Chondrocyte (in vitro differentiated cells): ENCODE measurements at regions not wholly inside any gene's neighbourhood (a gene's known extent, or its start where the extent isn't known, plus 50 kb on each side); places are given as distances from the start of the nearest gene placed in this dataset.

Source experiments
- DNase-seq: peaks from one replicate; pipeline ENCODE4 v3.0.0; 2021; ENCODE audit warnings: mixed read lengths, low spot score
- H3K27ac Mint-ChIP-seq: one replicate; pipeline ENCODE4 v1.8.0; 2021; ENCODE audit warnings: mild to moderate bottlenecking, moderate library complexity, mixed read lengths; ENCODE audit not compliant: unreplicated experiment
- H3K27me3 Mint-ChIP-seq: 2 replicates; pipeline ENCODE4 v1.8.0; 2021; ENCODE audit warnings: low read depth, mixed read lengths
- H3K36me3 Mint-ChIP-seq: 2 replicates; pipeline ENCODE4 v1.8.0; 2021; ENCODE audit warnings: low read depth, mixed read lengths
- H3K4me1 Mint-ChIP-seq: 2 replicates; pipeline ENCODE4 v1.8.0; 2021; ENCODE audit warnings: low read depth, mild to moderate bottlenecking, mixed read lengths
- H3K4me3 Mint-ChIP-seq: one replicate; pipeline ENCODE4 v1.8.0; 2021; ENCODE audit warnings: mild to moderate bottlenecking, moderate library complexity, mixed read lengths; ENCODE audit not compliant: unreplicated experiment
- H3K9me3 Mint-ChIP-seq: 2 replicates; pipeline ENCODE4 v1.8.0; 2021; ENCODE audit warnings: low read depth, mixed read lengths
- CTCF ChIP-seq: fragments of 200-600 bp; sonication (generic); IDR thresholded peaks from 2 replicates; pipeline ENCODE4 v1.5.0; 2021; ENCODE audit warnings: antibody characterized with exemption, mild to moderate bottlenecking, moderate library complexity

- H3K27ac Mint-ChIP-seq, result no peak overlapping the region
- no peaks in the 10 kb centered on the region for H3K36me3 Mint-ChIP-seq
- DNase-seq, result no peak
- H3K4me3 Mint-ChIP-seq, result no peak overlapping the region
- H3K27me3 Mint-ChIP-seq, result peaks cover 2% of the 10 kb centered on the region
- no peaks in the 10 kb centered on the region for H3K9me3 Mint-ChIP-seq
- no peak for TF ChIP-seq CTCF
- peaks cover under 1% of the 10 kb centered on the region for H3K4me1 Mint-ChIP-seq
Observed at GRCh38 chr3:145893331-145893730, 267.7 kb downstream of the PLOD2 start.

- H3K27me3 Mint-ChIP-seq, result no peaks in the 10 kb centered on the region
- no peak for TF ChIP-seq CTCF
- H3K4me1 Mint-ChIP-seq, result peaks cover 30% of the 10 kb centered on the region
- no peak overlapping the region for H3K4me3 Mint-ChIP-seq
- H3K9me3 Mint-ChIP-seq, result no peaks in the 10 kb centered on the region
- H3K27ac Mint-ChIP-seq, result no peak overlapping the region
- no peaks in the 10 kb centered on the region for H3K36me3 Mint-ChIP-seq
- DNase-seq, result no peak
Observed at GRCh38 chr3:145898487-145898886, 262.5 kb downstream of the PLOD2 start.

- Mint-ChIP-seq H3K27me3 (no peaks in the 10 kb centered on the region), H3K27ac (no peak overlapping the region), H3K4me1 (peaks cover 30% of the 10 kb centered on the region), H3K36me3 (no peaks in the 10 kb centered on the region), H3K4me3 (no peak overlapping the region), H3K9me3 (no peaks in the 10 kb centered on the region)
- no peak for TF ChIP-seq CTCF
- DNase-seq, result no peak
Observed at GRCh38 chr3:145899241-145899640, 261.7 kb downstream of the PLOD2 start.

GRCh38 chr3:145900056-145900829 is 260.7 kb downstream of the PLOD2 start:
- H3K27ac Mint-ChIP-seq, result no peak overlapping the region
- no peak for DNase-seq
- H3K27me3 Mint-ChIP-seq, result no peaks in the 10 kb centered on the region
- H3K4me3 Mint-ChIP-seq, result no peak overlapping the region
- no peaks in the 10 kb centered on the region for H3K9me3 Mint-ChIP-seq
- no peaks in the 10 kb centered on the region for H3K36me3 Mint-ChIP-seq
- no peak for TF ChIP-seq CTCF
- H3K4me1 Mint-ChIP-seq, result peaks cover 30% of the 10 kb centered on the region

- Mint-ChIP-seq H3K27me3 (no peaks in the 10 kb centered on the region), H3K9me3 (no peaks in the 10 kb centered on the region), H3K4me1 (peaks cover 30% of the 10 kb centered on the region), H3K27ac (no peak overlapping the region), H3K4me3 (no peak overlapping the region), H3K36me3 (no peaks in the 10 kb centered on the region)
- TF ChIP-seq CTCF, result no peak
- DNase-seq, result no peak
Observed at GRCh38 chr3:145902166-145902565, 258.8 kb downstream of the PLOD2 start.
